Endothelial cell (in vitro differentiated cells): ENCODE measurements at regions not wholly inside any gene's neighbourhood (a gene's known extent, or its start where the extent isn't known, plus 50 kb on each side); places are given as distances from the start of the nearest gene placed in this dataset.

Experiments
- DNase-seq: peaks from one replicate; pipeline ENCODE4 v3.0.0; 2021; ENCODE audit warnings: low spot score
- H3K27ac Mint-ChIP-seq: one replicate; pipeline ENCODE4 v1.8.0; 2021; ENCODE audit warnings: mixed read lengths, inconsistent platforms; ENCODE audit not compliant: unreplicated experiment
- H3K27me3 Mint-ChIP-seq: one replicate; pipeline ENCODE4 v1.8.0; 2021; ENCODE audit warnings: mild to moderate bottlenecking, moderate library complexity, mixed read lengths, inconsistent platforms; ENCODE audit not compliant: unreplicated experiment
- H3K36me3 Mint-ChIP-seq: one replicate; pipeline ENCODE4 v1.8.0; 2021; ENCODE audit warnings: mild to moderate bottlenecking, low read depth, mixed read lengths, inconsistent platforms; ENCODE audit not compliant: unreplicated experiment
- H3K4me1 Mint-ChIP-seq: one replicate; pipeline ENCODE4 v1.8.0; 2021; ENCODE audit warnings: mild to moderate bottlenecking, mixed read lengths, inconsistent platforms; ENCODE audit not compliant: unreplicated experiment
- H3K4me3 Mint-ChIP-seq: one replicate; pipeline ENCODE4 v1.8.0; 2021; ENCODE audit warnings: mild to moderate bottlenecking, mixed read lengths, inconsistent platforms; ENCODE audit not compliant: unreplicated experiment
- H3K9me3 Mint-ChIP-seq: one replicate; pipeline ENCODE4 v1.8.0; 2021; ENCODE audit warnings: mixed read lengths, inconsistent platforms; ENCODE audit not compliant: unreplicated experiment
- TF ChIP-seq, protein P1 (sequence below): fragments of 200-600 bp; sonication (generic); IDR thresholded peaks from one replicate; pipeline ENCODE4 v1.5.0; 2021; ENCODE audit warnings: antibody characterized with exemption; ENCODE audit not compliant: unreplicated experiment

DNA sequence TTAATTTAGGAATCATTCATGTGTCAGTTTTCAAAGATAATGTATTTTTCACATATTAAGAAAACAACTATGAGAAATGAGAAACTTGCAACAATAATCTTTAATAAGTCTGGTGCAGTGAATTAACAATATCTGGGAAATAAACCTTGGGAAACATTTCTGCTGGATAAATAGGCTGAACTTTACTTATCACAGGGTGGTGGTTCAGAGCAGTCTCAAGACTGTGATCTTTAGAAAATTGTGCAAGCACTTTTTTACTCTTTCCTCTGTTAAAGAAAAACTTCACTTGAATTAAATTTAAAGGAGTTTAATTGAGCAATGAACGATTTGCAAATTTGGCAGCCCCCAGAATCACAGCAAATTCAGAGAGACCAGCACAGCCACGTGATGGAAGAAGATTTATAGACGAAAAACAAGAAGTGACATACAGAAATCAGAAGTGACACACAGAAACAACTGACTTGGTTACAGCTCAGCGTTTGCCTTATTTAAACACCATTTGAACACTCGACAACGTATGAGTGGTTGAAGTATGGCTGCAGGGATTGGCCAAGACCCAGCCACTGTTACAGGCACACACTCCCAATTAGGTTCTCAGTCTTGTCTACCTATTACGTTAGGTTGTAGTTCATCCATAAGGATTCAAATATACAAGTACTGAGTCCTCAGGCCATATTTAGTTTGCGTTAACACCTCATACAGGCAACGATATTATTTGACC lies 631.9 kb downstream of the SLCO4C1 start:
- H3K4me3 Mint-ChIP-seq, result no peak overlapping the region

DNA sequence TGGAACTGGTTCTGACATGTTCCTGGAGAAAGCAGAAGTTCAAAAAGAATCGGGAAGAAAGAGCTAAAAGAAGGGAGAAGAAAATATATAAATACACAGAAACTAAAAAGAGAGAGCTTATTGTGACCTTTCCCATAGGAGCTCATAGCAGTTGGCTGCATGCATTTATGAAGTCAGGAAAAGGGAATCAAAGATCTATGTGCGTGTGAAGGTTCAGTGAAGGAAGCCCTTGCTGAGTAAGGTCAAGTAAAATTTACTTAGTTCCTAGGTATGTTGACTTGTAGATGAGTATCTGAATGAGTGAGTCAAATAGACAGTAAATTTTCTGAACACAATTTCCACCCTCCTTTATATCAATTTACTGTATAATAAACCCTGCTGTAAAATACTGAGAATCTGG lies 632.5 kb downstream of the SLCO4C1 start:
- no peak for DNase-seq
- no peak overlapping the region for H3K4me3 Mint-ChIP-seq
- no peaks in the 10 kb centered on the region for H3K27me3 Mint-ChIP-seq
- no peaks in the 10 kb centered on the region for H3K4me1 Mint-ChIP-seq
- TF ChIP-seq, protein P1, sequence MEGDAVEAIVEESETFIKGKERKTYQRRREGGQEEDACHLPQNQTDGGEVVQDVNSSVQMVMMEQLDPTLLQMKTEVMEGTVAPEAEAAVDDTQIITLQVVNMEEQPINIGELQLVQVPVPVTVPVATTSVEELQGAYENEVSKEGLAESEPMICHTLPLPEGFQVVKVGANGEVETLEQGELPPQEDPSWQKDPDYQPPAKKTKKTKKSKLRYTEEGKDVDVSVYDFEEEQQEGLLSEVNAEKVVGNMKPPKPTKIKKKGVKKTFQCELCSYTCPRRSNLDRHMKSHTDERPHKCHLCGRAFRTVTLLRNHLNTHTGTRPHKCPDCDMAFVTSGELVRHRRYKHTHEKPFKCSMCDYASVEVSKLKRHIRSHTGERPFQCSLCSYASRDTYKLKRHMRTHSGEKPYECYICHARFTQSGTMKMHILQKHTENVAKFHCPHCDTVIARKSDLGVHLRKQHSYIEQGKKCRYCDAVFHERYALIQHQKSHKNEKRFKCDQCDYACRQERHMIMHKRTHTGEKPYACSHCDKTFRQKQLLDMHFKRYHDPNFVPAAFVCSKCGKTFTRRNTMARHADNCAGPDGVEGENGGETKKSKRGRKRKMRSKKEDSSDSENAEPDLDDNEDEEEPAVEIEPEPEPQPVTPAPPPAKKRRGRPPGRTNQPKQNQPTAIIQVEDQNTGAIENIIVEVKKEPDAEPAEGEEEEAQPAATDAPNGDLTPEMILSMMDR, result no peak
- no peak overlapping the region for H3K27ac Mint-ChIP-seq
- no peaks in the 10 kb centered on the region for H3K36me3 Mint-ChIP-seq
- H3K9me3 Mint-ChIP-seq, result no peaks in the 10 kb centered on the region

More for the DNA sequence above, 631.9 kb downstream of the SLCO4C1 start:
- H3K27me3 Mint-ChIP-seq, result no peaks in the 10 kb centered on the region
- no peak overlapping the region for H3K27ac Mint-ChIP-seq
- H3K4me1 Mint-ChIP-seq, result no peaks in the 10 kb centered on the region
- TF ChIP-seq, protein P1, result no peak
- no peaks in the 10 kb centered on the region for H3K9me3 Mint-ChIP-seq
- H3K36me3 Mint-ChIP-seq, result no peaks in the 10 kb centered on the region
- DNase-seq, result no peak

DNA sequence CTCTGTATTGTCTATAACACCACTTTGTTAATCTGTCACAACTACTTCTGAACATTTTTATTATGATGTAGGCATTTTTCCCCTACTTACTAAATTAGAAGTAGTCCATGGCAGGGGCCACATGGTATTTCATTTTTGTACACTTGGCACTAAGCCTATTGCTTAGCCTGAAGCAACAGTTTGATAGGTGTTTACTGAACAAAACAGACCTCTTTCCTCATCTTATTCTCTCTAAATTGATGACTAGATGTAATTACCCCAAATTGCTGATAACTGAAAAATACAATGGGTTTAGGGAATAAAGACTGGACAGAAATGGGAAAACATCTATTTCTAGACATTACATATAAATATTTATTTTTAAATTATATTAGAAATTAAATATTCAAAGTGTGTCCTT lies 633.8 kb downstream of the SLCO4C1 start:
- Mint-ChIP-seq H3K9me3 (no peaks in the 10 kb centered on the region), H3K4me1 (no peaks in the 10 kb centered on the region), H3K27ac (no peak overlapping the region), H3K4me3 (no peak overlapping the region), H3K36me3 (no peaks in the 10 kb centered on the region), H3K27me3 (no peaks in the 10 kb centered on the region)
- TF ChIP-seq, protein P1, result no peak
- no peak for DNase-seq

DNA sequence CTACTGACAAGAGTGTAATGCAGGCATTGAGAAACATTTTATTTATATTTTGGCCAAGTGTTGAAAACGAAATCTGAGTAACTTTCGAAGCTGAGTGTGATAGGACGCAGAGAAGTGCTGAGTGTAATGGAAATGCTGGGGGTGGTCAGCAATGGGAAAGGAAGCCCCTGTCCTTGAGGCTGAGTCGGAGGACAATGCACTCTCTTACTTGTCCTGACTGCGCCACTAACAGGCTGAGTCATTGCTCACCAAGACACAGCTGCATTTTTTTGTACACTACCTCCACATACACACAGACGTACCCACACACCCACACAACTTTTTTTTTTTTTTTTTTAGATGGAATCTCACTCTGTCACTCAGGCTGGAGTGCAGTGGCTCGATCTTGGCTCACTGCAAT lies 637.7 kb downstream of the SLCO4C1 start:
- no peak overlapping the region for H3K4me3 Mint-ChIP-seq
- H3K9me3 Mint-ChIP-seq, result no peaks in the 10 kb centered on the region
- no peak for DNase-seq
- H3K27me3 Mint-ChIP-seq, result no peaks in the 10 kb centered on the region
- H3K4me1 Mint-ChIP-seq, result no peaks in the 10 kb centered on the region
- no peak overlapping the region for H3K27ac Mint-ChIP-seq
- TF ChIP-seq, protein P1, result no peak
- no peaks in the 10 kb centered on the region for H3K36me3 Mint-ChIP-seq

DNA sequence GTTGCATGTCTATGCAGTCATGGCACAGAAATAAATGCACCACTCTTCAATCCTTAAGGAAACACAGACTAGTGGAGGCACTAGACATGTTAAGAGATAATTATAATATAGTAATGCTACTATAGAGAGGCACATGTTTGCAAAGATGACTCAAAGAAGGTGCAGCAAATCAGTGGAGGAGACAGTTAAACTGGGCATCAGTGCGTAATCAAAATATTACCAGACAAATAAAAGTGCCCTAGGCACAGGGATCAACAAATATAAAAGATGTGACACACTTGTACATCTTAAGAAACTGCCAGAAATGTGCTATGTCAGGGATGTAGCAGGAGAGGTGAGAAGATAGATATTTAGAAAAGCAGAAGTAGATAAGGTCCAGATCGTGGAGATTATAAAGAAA lies 642.1 kb downstream of the SLCO4C1 start:
- Mint-ChIP-seq H3K4me3 (no peak overlapping the region), H3K27ac (no peak overlapping the region), H3K27me3 (no peaks in the 10 kb centered on the region), H3K4me1 (no peaks in the 10 kb centered on the region), H3K36me3 (no peaks in the 10 kb centered on the region), H3K9me3 (no peaks in the 10 kb centered on the region)
- no peak for DNase-seq
- TF ChIP-seq, protein P1, result no peak
